IPS-20b (cell line): ENCODE measurements at regions not wholly inside any gene's neighbourhood (a gene's known extent, or its start where the extent isn't known, plus 50 kb on each side); places are given as distances from the start of the nearest gene placed in this dataset.
"Not testable (repeated sequence)": the region's sequence is repeated elsewhere in the genome, so short reads cannot be mapped to it uniquely, and the experiment has no call there.

Source experiments
- H3K27ac ChIP-seq: one replicate; pipeline ENCODE4 v1.5.1; 2013; ENCODE audit warnings: low read length
- H3K27me3 ChIP-seq: 2 replicates; pipeline ENCODE4 v1.6.1; 2013; ENCODE audit warnings: mild to moderate bottlenecking, low read length, inconsistent platforms; ENCODE audit not compliant: insufficient read depth
- H3K36me3 ChIP-seq: 2 replicates; pipeline ENCODE4 v1.6.1; 2013; ENCODE audit warnings: low read depth, mild to moderate bottlenecking, inconsistent platforms, low read length, moderate library complexity; ENCODE audit not compliant: insufficient read depth
- H3K4me1 ChIP-seq: 2 replicates; pipeline ENCODE4 v1.6.1; 2013; ENCODE audit warnings: mild to moderate bottlenecking, control low read depth, inconsistent platforms, low read length, moderate library complexity; ENCODE audit not compliant: insufficient read depth
- H3K4me3 ChIP-seq: 2 replicates; pipeline ENCODE4 v1.5.1; 2013; ENCODE audit warnings: mild to moderate bottlenecking, low read length, inconsistent platforms
- H3K9ac ChIP-seq: 2 replicates; pipeline ENCODE4 v1.6.1; 2013; ENCODE audit warnings: low read depth, mild to moderate bottlenecking, inconsistent platforms, low read length, moderate library complexity
- H3K9me3 ChIP-seq: 2 replicates; pipeline ENCODE4 v1.6.1; 2013; ENCODE audit warnings: mild to moderate bottlenecking, low read depth, low read length, inconsistent platforms; ENCODE audit not compliant: insufficient read depth

DNA sequence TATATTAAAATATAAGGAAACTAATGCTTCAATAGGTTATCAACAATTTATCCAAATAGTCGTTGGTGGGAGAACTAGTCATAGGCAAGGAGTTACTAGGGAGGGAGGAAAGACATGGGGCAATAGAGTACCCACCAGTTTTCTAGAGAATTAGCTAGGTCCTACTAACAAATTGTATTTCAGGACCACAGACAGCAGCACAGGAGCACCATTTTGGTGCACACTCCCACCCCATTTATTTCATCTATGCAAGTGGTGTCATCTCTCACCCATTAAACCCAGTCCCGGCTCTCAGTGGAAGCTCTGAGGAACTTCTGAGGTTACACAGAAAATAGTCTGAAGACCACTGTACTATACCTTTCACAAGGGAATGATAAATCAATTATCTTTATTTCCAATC is 89.0 kb upstream of the BCAR3 start:
- no peak overlapping the region for H3K9ac ChIP-seq
- no peak overlapping the region for H3K27ac ChIP-seq
- no peaks in the 10 kb centered on the region for H3K36me3 ChIP-seq
- no peaks in the 10 kb centered on the region for H3K27me3 ChIP-seq
- H3K9me3 ChIP-seq, result no peaks in the 10 kb centered on the region
- no peak overlapping the region for H3K4me3 ChIP-seq
- peaks cover 16% of the 10 kb centered on the region; the same call in 1 of the 2 replicates for H3K4me1 ChIP-seq

DNA sequence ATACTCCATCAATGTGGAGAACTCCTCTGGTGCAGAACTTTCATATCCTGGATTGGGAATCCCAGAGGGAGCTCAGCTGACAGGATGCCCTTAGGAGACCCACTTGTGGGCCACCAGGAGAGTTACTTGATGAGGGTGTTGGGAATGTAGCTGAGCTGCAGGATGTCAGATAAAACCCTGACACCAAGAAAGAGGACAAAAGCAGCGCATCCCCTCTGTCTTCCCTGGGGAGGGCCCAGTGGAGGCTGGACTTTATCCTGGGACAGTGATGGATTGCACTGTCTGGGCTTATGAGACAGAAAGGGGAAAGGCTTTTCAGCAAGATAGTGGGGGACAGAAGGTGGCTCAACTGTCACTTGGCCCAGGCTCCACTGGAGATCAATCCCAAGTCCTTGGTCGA is 88.1 kb upstream of the BCAR3 start:
- H3K9me3 ChIP-seq, result no peaks in the 10 kb centered on the region
- no peak overlapping the region for H3K9ac ChIP-seq
- no peak overlapping the region; the same call in 1 of the 2 replicates for H3K4me3 ChIP-seq
- H3K27me3 ChIP-seq, result no peaks in the 10 kb centered on the region
- no peak overlapping the region for H3K27ac ChIP-seq
- H3K4me1 ChIP-seq, result peaks cover 16% of the 10 kb centered on the region; the same call in 1 of the 2 replicates
- no peaks in the 10 kb centered on the region for H3K36me3 ChIP-seq

GRCh38 chr1:93768380-93768863 is 86.8 kb upstream of the BCAR3 start:
- Histone ChIP-seq H3K4me1 (peaks cover 16% of the 10 kb centered on the region; the same call in 1 of the 2 replicates), H3K9me3 (no peaks in the 10 kb centered on the region), H3K4me3 (no peak overlapping the region), H3K27ac (no peak overlapping the region), H3K36me3 (no peaks in the 10 kb centered on the region), H3K9ac (no peak overlapping the region), H3K27me3 (no peaks in the 10 kb centered on the region)

GRCh38 chr1:93766451-93766850 is 84.8 kb upstream of the BCAR3 start:
- Histone ChIP-seq H3K9ac (no peak overlapping the region), H3K4me3 (no peak overlapping the region), H3K9me3 (no peaks in the 10 kb centered on the region; the same call in 1 of the 2 replicates), H3K36me3 (no peaks in the 10 kb centered on the region), H3K4me1 (peaks cover 16% of the 10 kb centered on the region; the same call in 1 of the 2 replicates), H3K27me3 (no peaks in the 10 kb centered on the region), H3K27ac (no peak overlapping the region)

- peaks cover 16% of the 10 kb centered on the region; the same call in 1 of the 2 replicates for H3K4me1 ChIP-seq
- H3K9me3 ChIP-seq, result no peaks in the 10 kb centered on the region; the same call in 1 of the 2 replicates
- no peak overlapping the region for H3K27ac ChIP-seq
- no peaks in the 10 kb centered on the region for H3K27me3 ChIP-seq
- H3K4me3 ChIP-seq, result no peak overlapping the region
- no peaks in the 10 kb centered on the region for H3K36me3 ChIP-seq
- H3K9ac ChIP-seq, result no peak overlapping the region
Measured at GRCh38 chr1:93765099-93765498, 83.5 kb upstream of the BCAR3 start.

GRCh38 chr1:93764366-93764750 is 82.7 kb upstream of the BCAR3 start:
- Histone ChIP-seq H3K4me1 (peaks cover 11% of the 10 kb centered on the region; the same call in 1 of the 2 replicates), H3K36me3 (no peaks in the 10 kb centered on the region), H3K27me3 (no peaks in the 10 kb centered on the region), H3K9ac (no peak overlapping the region), H3K4me3 (no peak overlapping the region), H3K9me3 (no peaks in the 10 kb centered on the region; the same call in 1 of the 2 replicates), H3K27ac (no peak overlapping the region)

GRCh38 chr1:93763704-93764365 is 82.2 kb upstream of the BCAR3 start:
- no peak overlapping the region for H3K4me3 ChIP-seq
- no peak overlapping the region for H3K9ac ChIP-seq
- no peaks in the 10 kb centered on the region; the same call in 1 of the 2 replicates for H3K9me3 ChIP-seq
- H3K27ac ChIP-seq, result no peak overlapping the region
- H3K27me3 ChIP-seq, result no peaks in the 10 kb centered on the region
- H3K36me3 ChIP-seq, result no peaks in the 10 kb centered on the region
- H3K4me1 ChIP-seq, result peaks cover 5% of the 10 kb centered on the region; the same call in 1 of the 2 replicates

DNA sequence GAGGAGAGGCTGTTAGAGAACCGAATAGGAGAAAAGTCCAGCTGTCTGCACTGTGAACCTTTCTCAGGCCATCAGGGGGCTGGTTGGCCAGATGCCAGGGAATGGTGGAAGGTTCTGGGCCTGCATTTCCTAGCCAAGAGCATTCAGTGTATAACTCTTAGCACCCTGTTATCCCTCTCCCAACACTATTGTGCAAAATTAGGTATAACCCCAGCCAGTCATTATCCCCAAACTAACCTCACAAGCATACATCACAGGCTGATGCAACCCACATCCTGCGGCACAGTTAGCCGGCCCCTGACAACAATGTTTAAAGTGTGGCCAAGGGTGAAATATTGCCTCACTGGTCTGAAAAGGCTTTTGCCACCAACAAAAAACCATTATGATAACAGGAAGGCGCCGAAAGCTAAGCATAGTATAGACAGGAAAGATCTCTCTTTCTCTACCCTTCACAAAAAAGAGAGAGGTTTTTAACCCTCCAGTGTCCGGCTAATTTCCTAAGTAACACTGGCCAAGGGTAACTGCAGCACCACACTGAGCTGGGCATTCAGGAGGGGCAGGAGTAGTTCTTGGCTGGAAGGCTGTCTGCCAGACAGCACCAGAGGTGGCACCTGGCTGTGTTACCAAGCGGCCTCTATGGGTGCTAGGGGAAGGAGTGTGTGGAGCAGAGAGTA is 77.3 kb upstream of the BCAR3 start:
- Histone ChIP-seq H3K4me3 (no peak overlapping the region), H3K27ac (no peak overlapping the region), H3K27me3 (no peaks in the 10 kb centered on the region), H3K9me3 (no peaks in the 10 kb centered on the region; the same call in 1 of the 2 replicates), H3K4me1 (no peaks in the 10 kb centered on the region), H3K36me3 (no peaks in the 10 kb centered on the region), H3K9ac (no peak overlapping the region)

GRCh38 chr1:93757256-93758036 is 75.8 kb upstream of the BCAR3 start:
- Histone ChIP-seq H3K9ac (no peak overlapping the region), H3K4me3 (no peak overlapping the region), H3K9me3 (no peaks in the 10 kb centered on the region; the same call in 1 of the 2 replicates), H3K27ac (no peak overlapping the region), H3K4me1 (no peaks in the 10 kb centered on the region), H3K36me3 (no peaks in the 10 kb centered on the region), H3K27me3 (no peaks in the 10 kb centered on the region)

DNA sequence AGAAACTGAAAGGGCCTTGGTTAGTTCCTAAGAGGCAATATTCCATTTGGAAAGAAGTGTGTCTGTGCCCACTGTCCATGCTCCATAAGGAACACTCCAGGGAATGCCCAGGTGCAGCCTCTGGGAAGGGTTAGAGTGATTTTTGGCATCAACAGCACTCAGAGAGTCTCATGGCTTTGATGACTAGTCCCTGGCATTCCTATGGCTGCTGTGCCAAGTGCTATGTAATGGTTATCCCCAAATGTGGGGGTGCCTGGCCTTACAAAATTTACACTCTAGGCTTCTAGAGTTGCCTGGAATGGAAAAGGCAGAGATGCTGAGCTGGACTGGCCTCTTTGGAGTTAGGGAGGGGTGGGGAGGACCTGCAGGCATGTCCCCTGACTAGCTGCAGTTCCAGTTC is 75.0 kb upstream of the BCAR3 start:
- H3K4me1 ChIP-seq, result no peaks in the 10 kb centered on the region
- no peak overlapping the region for H3K27ac ChIP-seq

GRCh38 chr1:93755251-93755715 is 73.6 kb upstream of the BCAR3 start:
- not testable (repeated sequence) for H3K9me3 ChIP-seq, H3K27me3 ChIP-seq, H3K4me3 ChIP-seq, H3K27ac ChIP-seq, H3K9ac ChIP-seq, H3K4me1 ChIP-seq, H3K36me3 ChIP-seq

More for the DNA sequence above, 75.0 kb upstream of the BCAR3 start:
- H3K4me3 ChIP-seq, result no peak overlapping the region
- H3K9ac ChIP-seq, result no peak overlapping the region
- H3K27me3 ChIP-seq, result no peaks in the 10 kb centered on the region
- no peaks in the 10 kb centered on the region for H3K36me3 ChIP-seq
- H3K9me3 ChIP-seq, result no peaks in the 10 kb centered on the region
